ENCODE measurements at regions not wholly inside any gene's neighbourhood (a gene's known extent, or its start where the extent isn't known, plus 50 kb on each side); places are given as distances from the start of the nearest gene placed in this dataset.

GRCh38 chr2:103103678-103104077 lies 341.8 kb downstream of the TMEM182 start:
- Histone ChIP-seq H3K27me3 (no peaks in the 10 kb centered on the region), H3K27ac (no peak overlapping the region), H3K4me3 (no peak overlapping the region), H3K36me3 (no peaks in the 10 kb centered on the region), H3K9me3 (no peaks in the 10 kb centered on the region), H3K4me1 (no peaks in the 10 kb centered on the region)
- DNase-seq: no peak
- TF ChIP-seq, protein P1, sequence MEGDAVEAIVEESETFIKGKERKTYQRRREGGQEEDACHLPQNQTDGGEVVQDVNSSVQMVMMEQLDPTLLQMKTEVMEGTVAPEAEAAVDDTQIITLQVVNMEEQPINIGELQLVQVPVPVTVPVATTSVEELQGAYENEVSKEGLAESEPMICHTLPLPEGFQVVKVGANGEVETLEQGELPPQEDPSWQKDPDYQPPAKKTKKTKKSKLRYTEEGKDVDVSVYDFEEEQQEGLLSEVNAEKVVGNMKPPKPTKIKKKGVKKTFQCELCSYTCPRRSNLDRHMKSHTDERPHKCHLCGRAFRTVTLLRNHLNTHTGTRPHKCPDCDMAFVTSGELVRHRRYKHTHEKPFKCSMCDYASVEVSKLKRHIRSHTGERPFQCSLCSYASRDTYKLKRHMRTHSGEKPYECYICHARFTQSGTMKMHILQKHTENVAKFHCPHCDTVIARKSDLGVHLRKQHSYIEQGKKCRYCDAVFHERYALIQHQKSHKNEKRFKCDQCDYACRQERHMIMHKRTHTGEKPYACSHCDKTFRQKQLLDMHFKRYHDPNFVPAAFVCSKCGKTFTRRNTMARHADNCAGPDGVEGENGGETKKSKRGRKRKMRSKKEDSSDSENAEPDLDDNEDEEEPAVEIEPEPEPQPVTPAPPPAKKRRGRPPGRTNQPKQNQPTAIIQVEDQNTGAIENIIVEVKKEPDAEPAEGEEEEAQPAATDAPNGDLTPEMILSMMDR (IDR thresholded peaks at IDR 0.05): no peak
- TF ChIP-seq POLR2AphosphoS5 (IDR thresholded peaks at IDR 0.05): no peak
- TF ChIP-seq POLR2A (IDR thresholded peaks at IDR 0.05): no peak
- TF ChIP-seq EP300 (IDR thresholded peaks at IDR 0.05): no peak
- 69 to 95% (median 77%) methylated on average over 1 of the region's 1 CpG for WGBS, 5 donors
- intact Hi-C loops (cut with DNase I; ENCODE audit: low total_unique reads): no loop called here

- no peaks in the 10 kb centered on the region for H3K4me1 ChIP-seq
- TF ChIP-seq POLR2AphosphoS5 (IDR thresholded peaks at IDR 0.05) (no peak), EP300 (IDR thresholded peaks at IDR 0.05) (no peak), POLR2A (IDR thresholded peaks at IDR 0.05) (no peak)
- TF ChIP-seq, protein P1 (IDR thresholded peaks at IDR 0.05): no peak
- H3K27me3 ChIP-seq: no peaks in the 10 kb centered on the region
- intact Hi-C loops (cut with DNase I; ENCODE audit: low total_unique reads): no loop called here
- H3K27ac ChIP-seq: no peak overlapping the region
- DNase-seq: no peak
- no peak overlapping the region for H3K4me3 ChIP-seq
- no peaks in the 10 kb centered on the region for H3K9me3 ChIP-seq
- H3K36me3 ChIP-seq: no peaks in the 10 kb centered on the region
These were observed 357.5 kb downstream of the TMEM182 start for GRCh38 chr2:103119352-103119751.

GRCh38 chr2:103121106-103121505 lies 359.3 kb downstream of the TMEM182 start:
- DNase-seq: no peak
- WGBS, 5 donors: 42 to 58% (median 46%) methylated on average over 1 of the region's 1 CpG
- H3K27ac ChIP-seq: no peak overlapping the region
- intact Hi-C loops (cut with DNase I; ENCODE audit: low total_unique reads): no loop called here
- no peaks in the 10 kb centered on the region for H3K9me3 ChIP-seq
- H3K4me1 ChIP-seq: no peaks in the 10 kb centered on the region
- no peaks in the 10 kb centered on the region for H3K27me3 ChIP-seq
- H3K36me3 ChIP-seq: no peaks in the 10 kb centered on the region
- no peak for TF ChIP-seq EP300 (IDR thresholded peaks at IDR 0.05)
- no peak for TF ChIP-seq POLR2AphosphoS5 (IDR thresholded peaks at IDR 0.05)
- no peak for TF ChIP-seq POLR2A (IDR thresholded peaks at IDR 0.05)
- TF ChIP-seq, protein P1 (IDR thresholded peaks at IDR 0.05): no peak
- H3K4me3 ChIP-seq: no peak overlapping the region

DNA sequence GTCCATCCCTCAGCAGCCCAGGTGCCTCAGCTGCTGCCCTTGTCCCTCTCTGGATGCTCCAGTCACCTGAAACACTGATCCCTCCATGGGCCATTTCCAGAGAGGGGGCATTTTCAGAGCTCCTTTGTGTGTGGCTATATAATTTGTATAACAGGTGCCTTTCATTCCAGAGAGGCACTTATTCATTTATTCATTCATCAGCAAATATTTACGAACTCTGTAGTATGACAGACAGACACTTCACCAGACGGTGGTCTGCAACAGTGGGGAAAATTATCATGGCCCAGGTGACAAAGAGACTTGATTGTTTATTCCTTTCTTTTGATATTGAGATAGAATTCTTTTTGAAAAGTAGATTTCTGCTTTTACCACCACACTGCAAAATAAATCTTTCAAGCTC lies 361.7 kb downstream of the TMEM182 start:
- no peaks in the 10 kb centered on the region for H3K27me3 ChIP-seq
- no peaks in the 10 kb centered on the region for H3K9me3 ChIP-seq
- 59 to 74% (median 60%) methylated on average over 2 of the region's 2 CpGs for WGBS, 5 donors
- no peaks in the 10 kb centered on the region for H3K4me1 ChIP-seq
- DNase-seq: no peak
- TF ChIP-seq POLR2AphosphoS5 (IDR thresholded peaks at IDR 0.05) (no peak), EP300 (IDR thresholded peaks at IDR 0.05) (no peak), POLR2A (IDR thresholded peaks at IDR 0.05) (no peak)
- TF ChIP-seq, protein P1 (IDR thresholded peaks at IDR 0.05): no peak
- intact Hi-C loops (cut with DNase I; ENCODE audit: low total_unique reads): no loop called here
- H3K27ac ChIP-seq: no peak overlapping the region
- no peaks in the 10 kb centered on the region for H3K36me3 ChIP-seq
- H3K4me3 ChIP-seq: no peak overlapping the region
